GM18507 (cell line): ENCODE measurements at regions not wholly inside any gene's neighbourhood (a gene's known extent, or its start where the extent isn't known, plus 50 kb on each side); places are given as distances from the start of the nearest gene placed in this dataset.
"Not testable (repeated sequence)": the region's sequence is repeated elsewhere in the genome, so short reads cannot be mapped to it uniquely, and the experiment has no call there.

Experiments
- DNase-seq: peaks from one replicate; pipeline ENCODE4 v3.0.0; 2011; ENCODE audit warnings: low read depth; ENCODE audit not compliant: insufficient read length; ENCODE audit errors: extremely low spot score
- FAIRE-seq: peaks from 2 replicates; lab custom pipeline; 2011; peaks lifted over from hg19 to GRCh38; lab: Jason Lieb, UNC

DNA sequence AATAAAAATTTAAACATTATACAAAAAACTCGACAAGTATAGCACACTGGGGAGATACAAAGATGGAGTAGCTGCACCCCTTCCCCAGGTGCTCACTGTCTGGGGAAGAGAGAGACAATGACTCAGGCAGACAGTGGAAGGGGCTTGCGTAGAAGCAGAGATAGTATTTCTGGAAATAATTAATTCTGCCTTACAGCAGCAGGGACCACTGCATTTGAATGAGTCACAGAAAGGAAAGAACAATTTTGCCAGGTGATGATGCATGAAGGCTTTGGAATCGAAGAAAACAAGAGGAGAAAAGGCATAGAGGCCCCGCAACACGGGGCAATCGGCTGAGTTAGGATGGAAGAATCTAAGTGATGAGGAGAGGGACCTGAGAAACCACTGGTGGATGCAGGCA, 447.4 kb downstream of the EFNB2 start:
- FAIRE-seq, result no peak
- no peak for DNase-seq

DNA sequence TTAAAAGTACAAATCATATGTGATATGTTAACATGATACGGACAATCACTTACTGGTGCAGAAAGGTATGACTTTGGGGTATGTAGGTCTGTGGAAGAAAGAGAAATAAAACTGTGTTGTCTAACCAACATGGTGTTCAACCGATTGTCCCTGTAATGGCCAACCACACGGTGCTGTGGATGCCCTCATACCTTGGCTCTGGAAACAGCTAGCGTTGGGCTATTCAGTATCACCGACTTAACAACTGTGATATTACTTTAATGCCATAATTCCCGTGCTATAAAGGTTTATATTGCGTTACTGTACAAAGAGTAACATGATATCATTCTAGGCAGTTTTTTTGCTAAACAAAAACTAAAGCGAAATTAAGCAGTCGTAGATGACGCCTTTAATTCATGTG, 448.3 kb downstream of the EFNB2 start:
- DNase-seq (no peak), FAIRE-seq (no peak)

DNA sequence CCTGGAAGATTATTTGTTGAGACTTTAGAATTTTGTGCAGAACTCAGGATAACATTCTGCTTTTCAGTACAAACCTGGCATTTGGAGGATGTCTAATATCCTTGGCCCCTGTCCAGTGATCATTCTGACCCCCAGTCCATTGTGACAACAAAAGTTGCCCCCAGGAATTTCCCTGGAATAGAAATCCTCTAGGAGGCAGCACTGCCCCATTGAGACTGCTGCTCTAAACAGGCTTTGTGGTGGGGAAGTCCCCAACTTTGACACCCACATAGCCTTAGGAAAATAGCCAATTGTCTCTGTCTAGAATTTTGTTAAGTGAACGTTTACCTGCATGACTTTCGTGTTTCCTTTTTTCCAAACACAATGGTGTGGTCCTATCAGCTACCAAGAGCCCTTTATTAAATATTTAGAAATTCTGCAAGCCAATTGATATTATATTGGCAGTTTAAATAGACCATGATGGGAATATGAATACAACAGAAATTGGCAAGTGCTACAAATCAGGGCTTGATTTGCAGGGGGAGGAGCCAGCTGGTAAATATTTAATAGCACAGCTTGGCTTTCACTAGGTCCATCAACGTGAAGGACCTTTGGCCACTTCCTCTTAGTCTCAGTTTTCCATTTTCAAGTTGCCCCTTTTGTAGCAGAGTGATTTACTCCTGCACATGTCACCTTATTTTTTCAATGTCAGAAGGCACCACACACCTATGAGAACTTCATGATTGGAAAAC, 451.7 kb downstream of the EFNB2 start:
- DNase-seq (no peak), FAIRE-seq (peak; percentile 48)

DNA sequence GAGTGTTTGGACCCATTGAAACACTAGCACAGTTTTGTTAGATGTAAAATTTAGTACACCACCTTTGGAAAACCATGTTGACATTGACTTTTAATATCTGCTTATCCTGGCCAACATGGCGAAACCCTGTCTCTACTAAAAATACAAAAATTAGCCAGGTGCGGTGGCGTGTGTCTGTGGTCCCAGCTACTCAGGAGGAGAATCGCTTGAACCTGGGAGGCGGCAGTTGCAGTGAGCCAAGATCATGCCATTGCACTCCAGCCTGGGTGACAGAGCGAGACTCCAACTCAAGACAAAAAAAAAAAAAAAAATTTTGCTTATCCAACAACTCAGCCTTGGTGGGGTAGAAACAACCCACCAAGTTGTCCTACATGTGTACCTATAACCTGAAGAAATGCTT, 454.2 kb downstream of the EFNB2 start:
- FAIRE-seq, DNase-seq: not testable (repeated sequence)

DNA sequence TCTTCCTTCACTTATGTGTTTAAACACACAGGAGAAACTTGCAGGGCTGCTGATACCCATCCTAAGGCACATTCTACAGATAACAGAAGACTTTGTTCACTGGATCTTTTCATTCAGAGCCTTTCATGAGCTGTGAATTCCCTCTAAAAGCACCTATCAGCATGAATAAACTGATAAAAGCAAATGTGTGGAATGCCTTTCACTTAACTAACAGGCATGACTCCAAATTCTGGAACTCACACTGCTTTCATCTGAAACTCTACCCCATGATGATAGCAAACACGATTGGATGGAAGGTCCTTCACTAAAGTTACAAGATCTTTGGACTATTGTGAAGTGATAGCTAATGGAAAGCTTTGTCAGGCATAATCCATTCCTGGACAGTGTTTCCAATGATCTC, 457.3 kb downstream of the EFNB2 start:
- no peak for DNase-seq
- no peak for FAIRE-seq

DNA sequence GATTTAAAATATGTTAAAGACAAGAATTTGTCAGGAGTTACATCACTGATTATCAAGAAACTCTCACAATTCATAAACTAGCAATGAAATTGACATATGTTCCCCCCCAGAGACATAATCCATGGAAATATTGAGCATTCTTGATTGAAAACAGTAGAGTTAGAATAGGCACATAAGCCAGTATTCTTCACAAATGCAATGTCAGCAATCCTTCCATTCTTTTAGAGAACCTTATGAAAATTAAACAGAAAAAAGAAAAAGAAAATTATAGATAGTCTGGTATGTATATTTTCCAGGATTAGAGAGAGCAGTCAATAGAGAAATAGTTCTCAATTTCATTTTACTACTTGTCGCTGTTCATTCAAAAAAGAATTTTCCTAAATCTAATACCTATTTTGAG, 458.4 kb downstream of the EFNB2 start:
- FAIRE-seq (no peak), DNase-seq (no peak)

DNA sequence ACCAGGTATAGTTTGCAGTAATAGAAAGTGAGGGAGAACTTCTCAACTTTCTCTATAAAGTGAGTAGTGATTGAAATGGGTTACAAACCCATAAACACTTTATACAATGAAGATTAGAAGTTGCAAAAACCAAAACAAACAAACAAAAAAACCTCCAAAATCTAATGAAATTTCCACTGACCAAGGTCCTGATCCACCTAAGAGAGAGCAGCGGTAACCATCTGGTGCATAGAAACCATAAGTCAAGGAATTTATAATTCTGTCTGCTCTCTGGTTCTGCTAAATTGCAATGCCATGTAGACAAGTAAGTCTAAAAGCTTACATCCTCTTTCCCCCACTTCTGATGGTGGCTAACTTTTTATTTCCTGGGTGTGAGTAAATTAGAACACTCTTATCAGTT, 463.4 kb downstream of the EFNB2 start:
- DNase-seq (no peak), FAIRE-seq (no peak)

DNA sequence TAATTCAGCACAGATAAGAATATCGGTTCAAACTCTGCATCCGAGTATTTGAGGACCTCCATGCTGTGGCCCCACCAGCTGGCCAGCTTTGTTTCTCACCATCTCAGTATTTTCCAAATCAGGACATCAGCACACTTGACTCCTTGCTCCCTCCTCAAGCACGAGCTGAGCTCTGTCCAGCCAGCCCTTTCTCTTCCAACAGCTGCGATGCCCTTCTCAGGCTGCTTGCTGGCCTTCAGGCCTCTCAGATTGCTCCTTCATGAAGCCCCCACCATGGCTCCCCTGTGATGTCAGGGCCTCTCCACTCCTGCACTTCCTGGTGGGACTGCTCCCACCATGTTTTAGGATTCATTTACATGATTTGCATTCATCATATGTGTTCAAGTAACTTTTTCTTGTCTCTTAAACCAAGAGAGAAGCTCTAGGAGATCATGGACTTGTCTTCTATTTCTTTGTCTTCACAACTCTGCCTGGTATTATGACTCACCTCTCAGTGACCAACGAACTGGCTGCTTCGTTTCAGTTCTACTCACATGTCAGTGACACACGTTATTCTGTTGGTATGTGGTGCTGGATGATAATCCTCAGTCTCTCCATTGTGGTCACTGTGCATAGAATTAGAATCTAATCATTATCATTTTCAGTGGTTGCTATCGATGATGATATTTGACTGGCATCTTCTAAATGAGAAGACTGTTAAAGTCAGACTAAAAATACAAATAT, 471.7 kb downstream of the EFNB2 start:
- no peak for DNase-seq
- no peak for FAIRE-seq

DNA sequence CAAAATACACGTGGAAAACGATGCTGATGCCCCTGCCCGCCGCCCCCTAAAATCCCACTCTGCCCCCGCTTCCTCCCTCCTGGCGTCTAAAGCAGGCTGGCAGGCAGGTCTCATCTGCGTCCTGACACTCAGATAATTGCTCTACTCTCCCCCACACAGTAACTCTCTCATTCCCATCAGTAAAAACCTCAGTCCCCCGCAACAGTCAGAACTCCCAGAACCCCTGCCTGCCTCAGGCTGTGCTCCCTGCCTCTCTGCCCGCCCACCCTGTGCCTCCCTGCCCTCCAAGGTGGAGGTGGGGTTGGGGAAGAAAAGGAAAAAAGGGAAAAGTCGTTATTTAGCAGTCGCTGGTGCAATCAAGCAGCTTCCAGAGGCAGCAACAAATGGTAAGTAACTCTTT, 473.7 kb downstream of the EFNB2 start:
- no peak for FAIRE-seq

DNA sequence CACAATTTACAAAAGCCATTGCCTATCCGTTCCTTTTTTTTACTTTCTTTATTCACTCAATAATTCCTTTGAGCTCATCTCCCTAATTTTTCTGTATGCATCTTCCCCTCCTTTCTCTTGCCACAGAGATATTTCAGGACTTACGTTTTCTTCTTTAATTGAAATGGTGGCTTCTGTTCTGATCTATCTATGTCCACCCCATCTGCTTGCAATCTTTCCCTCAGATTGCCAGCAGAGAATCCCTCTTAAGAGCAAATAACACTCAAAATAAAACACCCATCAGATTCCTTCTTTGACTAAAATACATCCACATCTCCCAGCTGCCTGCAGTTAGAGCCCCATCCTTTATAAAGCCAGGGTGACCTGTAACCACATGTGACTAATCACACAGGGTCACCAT, 478.6 kb downstream of the EFNB2 start:
- FAIRE-seq, result no peak
- no peak for DNase-seq

More for the DNA sequence above, 473.7 kb downstream of the EFNB2 start:
- DNase-seq, result no peak

DNA sequence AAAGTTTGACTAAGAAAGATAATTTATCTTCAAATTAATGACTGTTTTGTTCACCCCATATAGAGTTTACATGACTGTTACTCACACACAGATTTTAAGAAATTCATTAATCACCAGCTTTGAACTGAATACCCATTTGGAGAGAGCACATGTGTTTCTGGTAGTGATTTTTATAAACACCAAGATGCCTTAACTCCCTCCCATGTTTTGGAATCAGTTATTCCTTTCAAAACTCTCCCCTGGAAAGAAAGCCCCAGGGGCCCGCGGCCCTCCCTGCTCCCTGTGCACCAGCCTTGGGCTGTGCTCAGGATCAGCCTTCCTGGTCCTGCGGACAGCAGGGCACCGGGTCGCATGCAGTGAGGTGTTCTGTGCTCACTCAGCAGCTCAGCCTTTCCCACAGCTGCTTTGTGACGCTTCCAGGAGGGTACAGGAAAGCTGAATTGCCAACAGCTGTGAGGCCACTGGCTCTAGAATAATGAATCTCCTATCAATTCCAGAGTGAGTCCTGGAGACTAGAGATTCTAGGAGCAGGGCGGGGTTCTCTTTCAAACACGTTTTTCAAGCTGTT, 483.2 kb downstream of the EFNB2 start:
- DNase-seq (no peak), FAIRE-seq (no peak)

DNA sequence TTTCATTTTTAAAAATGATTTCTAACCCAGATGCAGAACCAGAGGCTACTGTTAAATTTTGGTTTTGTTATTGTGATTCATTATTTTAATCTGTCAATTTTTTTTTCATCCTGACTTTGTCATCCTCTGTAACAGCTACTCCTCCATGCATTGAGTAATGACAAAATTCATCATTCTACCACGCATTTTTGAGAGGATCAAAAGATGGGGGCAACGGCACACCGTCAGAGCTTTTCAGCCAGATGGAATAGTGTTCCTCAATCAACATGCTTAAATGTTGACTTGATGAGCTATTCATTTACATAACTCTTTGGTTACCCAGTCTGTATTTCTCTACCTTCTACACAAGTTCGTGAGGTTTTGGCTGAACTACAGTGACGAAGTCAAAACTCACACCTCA, 486.3 kb downstream of the EFNB2 start:
- DNase-seq (no peak), FAIRE-seq (no peak)

DNA sequence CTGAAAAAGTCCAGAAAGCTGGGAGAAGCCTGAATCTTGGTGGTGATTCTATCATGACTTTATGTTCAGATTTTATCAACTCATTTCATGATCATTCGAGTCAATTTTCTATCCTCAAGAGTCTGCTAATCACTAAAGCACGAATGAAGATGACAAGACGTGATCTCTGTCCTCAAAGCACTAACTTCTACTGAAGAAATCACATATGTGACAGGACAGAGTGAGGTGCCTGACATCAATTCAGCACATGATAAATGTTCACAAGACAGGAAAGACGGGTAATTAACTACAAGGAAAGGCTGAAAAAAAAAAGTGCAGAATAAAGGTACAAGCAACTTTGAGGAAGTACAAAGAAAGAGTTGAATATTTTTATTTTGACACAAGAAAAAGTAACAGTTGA, 487.1 kb downstream of the EFNB2 start:
- FAIRE-seq (no peak), DNase-seq (no peak)

DNA sequence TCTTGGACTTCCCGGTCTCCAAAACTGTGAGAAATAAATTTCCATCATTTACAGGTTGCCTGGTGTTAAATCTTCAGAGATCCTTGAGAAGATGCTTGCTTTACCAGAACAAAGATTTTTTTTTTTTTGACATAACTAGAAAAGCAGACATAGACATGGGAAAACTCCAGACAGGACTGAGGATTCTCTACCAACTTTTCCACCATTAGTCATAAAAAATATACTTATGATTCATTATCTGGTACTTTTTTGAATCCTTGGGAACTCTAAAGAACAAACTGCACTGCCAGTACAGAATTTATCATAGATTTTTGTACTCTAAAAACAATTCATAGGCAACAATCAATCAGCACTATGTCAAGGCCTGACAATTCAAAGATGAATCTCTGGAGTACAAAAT, 487.6 kb downstream of the EFNB2 start:
- FAIRE-seq (no peak), DNase-seq (no peak)

DNA sequence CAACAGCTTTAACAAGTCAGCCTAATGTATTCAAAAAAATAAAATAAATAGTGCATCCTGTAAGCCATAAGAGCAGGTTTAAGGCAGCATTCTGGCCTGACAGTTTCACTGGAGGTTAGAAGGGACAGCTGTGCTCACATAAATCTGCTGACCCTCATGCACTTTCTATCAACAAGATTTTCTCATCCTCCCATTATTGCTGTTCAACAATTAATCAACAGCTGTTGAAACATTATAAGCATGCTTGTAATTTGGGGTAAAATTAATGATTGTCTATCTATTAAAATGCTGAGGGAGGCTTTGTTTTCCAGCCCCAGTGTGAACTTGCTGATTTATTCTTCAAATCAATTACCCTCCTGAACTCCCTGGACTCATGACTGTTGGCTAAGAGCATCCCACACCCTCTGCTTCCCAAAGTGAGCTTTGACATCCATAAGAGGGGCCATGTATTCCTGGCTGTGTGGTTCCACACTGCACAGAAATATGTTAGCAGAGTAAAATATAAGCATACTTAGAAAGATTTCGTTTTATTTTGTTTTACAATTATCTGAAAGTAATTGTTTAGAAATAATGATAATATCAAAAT, 492.4 kb downstream of the EFNB2 start:
- no peak for FAIRE-seq
- no peak for DNase-seq

DNA sequence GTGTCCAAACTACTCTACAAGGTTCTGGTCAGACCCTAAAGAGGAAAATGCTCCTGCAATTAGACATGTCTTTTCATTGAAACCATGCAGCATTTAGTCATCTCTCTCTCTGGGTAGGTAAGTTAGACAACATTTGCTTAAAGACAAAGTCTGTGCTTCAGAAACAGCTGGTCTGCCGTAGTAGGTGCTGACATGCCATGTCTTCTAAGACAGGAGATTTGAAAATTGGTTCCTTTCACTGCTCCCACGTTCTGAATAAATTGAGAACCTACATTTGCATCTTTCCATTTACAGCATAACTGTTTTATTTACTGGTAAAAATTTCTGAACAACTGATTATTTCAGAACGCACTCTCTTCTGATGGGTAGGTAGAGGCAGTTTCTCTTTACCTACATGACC, 494.0 kb downstream of the EFNB2 start:
- no peak for DNase-seq

DNA sequence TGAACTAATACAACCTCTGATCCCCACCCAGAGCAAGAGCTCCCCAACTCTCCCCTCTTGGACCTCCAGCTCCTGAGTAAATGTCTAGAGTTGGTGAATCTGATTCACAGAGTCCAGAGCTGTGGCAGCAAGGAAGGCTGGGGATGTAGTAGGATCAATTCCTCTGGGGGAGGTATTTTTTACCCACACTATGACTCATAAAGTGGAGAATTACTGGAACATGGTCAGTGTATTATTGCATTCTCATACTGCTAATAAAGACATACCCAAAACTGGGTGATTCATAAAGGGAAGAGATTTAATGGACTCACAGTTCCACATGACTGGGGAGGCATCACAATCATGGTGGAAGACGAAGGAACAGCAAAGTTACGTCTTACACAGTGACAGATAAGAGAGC, 496.7 kb downstream of the EFNB2 start:
- DNase-seq (no peak), FAIRE-seq (no peak)

More for the DNA sequence above, 494.0 kb downstream of the EFNB2 start:
- FAIRE-seq, result no peak

DNA sequence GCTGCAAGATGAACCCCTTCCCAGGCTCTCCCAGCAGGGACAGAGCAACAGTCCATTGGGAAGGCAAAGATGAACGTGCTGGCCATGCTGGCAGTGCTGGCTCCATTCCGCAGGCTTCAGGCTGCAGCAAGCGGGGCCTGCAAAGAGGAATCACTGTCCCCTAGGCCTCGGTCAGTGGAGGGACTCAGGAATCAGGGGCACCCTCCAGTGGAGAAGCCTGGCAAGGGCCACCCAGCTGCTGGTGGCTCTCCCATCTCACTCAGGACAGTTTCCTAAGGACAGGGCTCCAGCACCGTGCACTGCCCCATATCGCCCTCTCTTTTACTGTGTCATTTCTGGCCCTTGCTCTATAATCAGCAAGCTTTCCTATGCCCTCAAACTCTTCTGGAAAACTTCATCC, 498.6 kb downstream of the EFNB2 start:
- DNase-seq (no peak), FAIRE-seq (no peak)

DNA sequence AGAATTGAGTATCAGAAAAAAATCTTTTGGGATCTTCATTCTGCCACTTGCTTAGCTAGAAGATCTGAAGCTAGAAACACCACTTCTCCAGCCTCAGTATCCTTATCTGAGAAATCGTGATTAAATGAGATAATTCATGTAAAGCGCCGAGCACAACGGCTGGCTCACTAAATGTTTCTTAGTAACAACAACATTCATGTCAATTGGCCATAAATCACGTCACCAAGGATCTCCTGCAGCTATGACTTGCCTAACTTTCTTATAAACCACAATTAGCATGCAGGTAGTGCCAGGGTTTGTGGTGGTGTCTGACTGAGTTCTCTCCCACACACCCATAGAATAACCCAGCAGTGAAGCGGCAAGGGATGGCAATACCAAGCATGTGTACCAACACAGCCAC, 501.3 kb downstream of the EFNB2 start:
- DNase-seq (no peak), FAIRE-seq (no peak)

DNA sequence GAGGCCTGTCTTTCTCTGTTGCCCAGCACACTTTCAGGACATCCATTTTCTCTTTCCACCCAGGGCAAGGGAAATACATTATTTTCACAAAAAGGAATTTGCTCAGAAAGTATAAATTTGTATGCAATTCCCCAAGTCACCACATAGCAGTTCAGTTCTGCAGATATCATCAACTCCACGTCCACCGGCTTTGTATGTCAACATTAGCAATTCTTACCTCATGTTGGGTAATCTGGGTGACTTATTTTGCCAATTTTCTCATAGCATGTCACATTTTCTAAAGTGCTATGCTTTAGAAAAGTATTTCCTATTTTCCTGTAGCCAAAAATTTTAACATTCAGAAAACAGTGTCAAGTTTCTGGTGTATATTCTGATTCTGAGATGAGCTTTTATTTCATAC, 501.8 kb downstream of the EFNB2 start:
- FAIRE-seq, result no peak
- DNase-seq, result no peak

DNA sequence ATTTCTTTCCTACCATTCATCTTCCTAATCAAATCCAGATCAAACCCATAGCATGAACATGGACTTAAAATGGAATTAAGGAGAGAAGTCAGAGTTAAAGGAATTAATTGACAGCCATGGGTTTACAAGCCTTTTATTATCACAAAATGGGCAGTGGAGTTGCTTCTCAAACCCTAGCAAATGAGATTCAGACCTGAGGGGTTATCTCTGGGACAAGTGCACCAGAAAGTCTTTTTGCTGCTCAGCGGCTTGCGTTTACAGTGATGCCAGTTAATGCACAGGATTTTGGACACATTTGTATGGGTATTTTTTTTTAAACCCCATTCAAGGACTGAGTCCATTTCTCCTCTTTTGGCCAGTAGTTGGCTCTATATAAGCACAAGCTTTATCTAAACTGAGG, 503.0 kb downstream of the EFNB2 start:
- DNase-seq (no peak), FAIRE-seq (no peak)
